Osteocyte (in vitro differentiated cells): ENCODE measurements at regions not wholly inside any gene's neighbourhood (a gene's known extent, or its start where the extent isn't known, plus 50 kb on each side); places are given as distances from the start of the nearest gene placed in this dataset.

Source experiments
- DNase-seq: peaks from one replicate; pipeline ENCODE4 v3.0.0; 2021; ENCODE audit warnings: mixed read lengths; ENCODE audit not compliant: unreplicated experiment; ENCODE audit errors: extremely low spot score
- H3K27ac Mint-ChIP-seq: one replicate; pipeline ENCODE4 v1.8.0; 2021; ENCODE audit warnings: mild to moderate bottlenecking, mixed read lengths; ENCODE audit not compliant: unreplicated experiment
- H3K27me3 Mint-ChIP-seq: one replicate; pipeline ENCODE4 v1.8.0; 2021; ENCODE audit warnings: mixed read lengths; ENCODE audit not compliant: unreplicated experiment
- H3K36me3 Mint-ChIP-seq: one replicate; pipeline ENCODE4 v1.8.0; 2021; ENCODE audit warnings: mixed read lengths; ENCODE audit not compliant: unreplicated experiment
- H3K4me1 Mint-ChIP-seq: one replicate; pipeline ENCODE4 v1.8.0; 2021; ENCODE audit warnings: mixed read lengths; ENCODE audit not compliant: unreplicated experiment
- H3K4me3 Mint-ChIP-seq: one replicate; pipeline ENCODE4 v1.8.0; 2021; ENCODE audit warnings: mild to moderate bottlenecking, moderate library complexity, mixed read lengths; ENCODE audit not compliant: unreplicated experiment
- H3K9me3 Mint-ChIP-seq: one replicate; pipeline ENCODE4 v1.8.0; 2021; ENCODE audit warnings: mixed read lengths; ENCODE audit not compliant: unreplicated experiment
- CTCF ChIP-seq: fragments of 200-600 bp; sonication (generic); IDR thresholded peaks from 2 replicates; pipeline ENCODE4 v1.5.0; 2021; ENCODE audit warnings: antibody characterized with exemption, mild to moderate bottlenecking, moderate library complexity

DNA sequence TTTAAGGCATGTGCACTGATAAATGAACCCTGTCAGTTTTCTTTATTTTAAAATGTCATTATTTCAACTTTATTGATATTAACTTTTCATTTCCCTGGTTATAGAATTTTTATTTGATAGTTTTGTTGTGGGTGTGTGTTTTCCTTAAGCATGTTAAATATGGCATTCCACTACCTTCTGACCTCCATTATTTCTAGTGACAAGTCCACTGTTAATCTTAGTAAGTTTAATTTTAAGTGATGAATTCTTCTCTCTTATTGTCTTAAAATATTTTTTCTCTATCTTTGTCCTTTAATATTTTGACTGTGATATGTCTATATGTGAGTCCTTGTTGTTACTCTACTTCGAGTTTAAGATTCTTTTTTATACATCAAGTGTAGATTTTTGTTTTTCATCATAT, 685.7 kb downstream of the GALR1 start:
- no peak overlapping the region for H3K27ac Mint-ChIP-seq
- H3K9me3 Mint-ChIP-seq: peaks cover 34% of the 10 kb centered on the region
- no peak overlapping the region for H3K4me3 Mint-ChIP-seq
- DNase-seq: no peak
- no peak for TF ChIP-seq CTCF
- no peaks in the 10 kb centered on the region for H3K36me3 Mint-ChIP-seq
- H3K27me3 Mint-ChIP-seq: no peaks in the 10 kb centered on the region
- no peaks in the 10 kb centered on the region for H3K4me1 Mint-ChIP-seq

GRCh38 chr18:77940566-77940965, 690.9 kb downstream of the GALR1 start:
- TF ChIP-seq CTCF: no peak
- H3K27me3 Mint-ChIP-seq: no peaks in the 10 kb centered on the region

GRCh38 chr18:77944533-77944932, 694.9 kb downstream of the GALR1 start:
- Mint-ChIP-seq H3K27me3 (no peaks in the 10 kb centered on the region), H3K36me3 (no peaks in the 10 kb centered on the region), H3K4me1 (no peaks in the 10 kb centered on the region), H3K4me3 (no peak overlapping the region), H3K27ac (no peak overlapping the region), H3K9me3 (peaks cover 29% of the 10 kb centered on the region)
- DNase-seq: no peak
- TF ChIP-seq CTCF: no peak

More at GRCh38 chr18:77940566-77940965, 690.9 kb downstream of the GALR1 start:
- no peak overlapping the region for H3K27ac Mint-ChIP-seq
- no peaks in the 10 kb centered on the region for H3K36me3 Mint-ChIP-seq
- H3K4me1 Mint-ChIP-seq: no peaks in the 10 kb centered on the region
- DNase-seq: no peak
- peaks cover 39% of the 10 kb centered on the region for H3K9me3 Mint-ChIP-seq
- H3K4me3 Mint-ChIP-seq: no peak overlapping the region

GRCh38 chr18:77948567-77948966, 698.9 kb downstream of the GALR1 start:
- no peak overlapping the region for H3K4me3 Mint-ChIP-seq
- H3K4me1 Mint-ChIP-seq: no peaks in the 10 kb centered on the region
- no peak overlapping the region for H3K27ac Mint-ChIP-seq
- H3K36me3 Mint-ChIP-seq: no peaks in the 10 kb centered on the region
- no peak for DNase-seq
- no peak for TF ChIP-seq CTCF
- no peaks in the 10 kb centered on the region for H3K27me3 Mint-ChIP-seq
- H3K9me3 Mint-ChIP-seq: peaks cover 23% of the 10 kb centered on the region

DNA sequence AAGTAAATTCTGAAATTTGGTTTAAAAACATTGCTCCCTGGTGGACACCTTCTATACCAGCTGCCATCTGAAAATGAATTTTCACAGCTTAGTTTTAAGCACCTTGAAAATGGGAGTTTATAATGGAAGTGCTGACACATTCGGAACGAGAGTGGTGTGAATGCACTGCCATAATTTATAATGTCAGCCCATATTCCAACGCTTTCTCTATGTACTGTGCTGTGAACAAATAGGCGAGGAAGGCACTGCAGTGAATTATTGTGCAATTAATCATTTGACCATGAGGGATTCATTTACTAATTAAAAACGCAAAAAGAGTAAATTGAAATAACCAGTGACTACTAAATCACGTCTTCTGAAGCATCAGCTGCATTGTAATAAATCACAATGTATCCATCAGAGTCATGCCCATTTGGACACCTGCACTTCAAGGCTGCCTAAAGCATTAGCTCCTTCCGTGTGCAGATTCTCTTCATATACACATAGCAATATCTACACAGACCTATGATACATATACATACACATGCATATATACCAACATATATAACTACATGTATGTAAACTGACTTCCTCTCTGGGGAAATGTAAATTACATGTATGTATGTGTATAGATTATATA, 699.8 kb downstream of the GALR1 start:
- H3K4me1 Mint-ChIP-seq: no peaks in the 10 kb centered on the region
- no peak for DNase-seq
- no peak overlapping the region for H3K27ac Mint-ChIP-seq
- H3K27me3 Mint-ChIP-seq: no peaks in the 10 kb centered on the region
- peaks cover 26% of the 10 kb centered on the region for H3K9me3 Mint-ChIP-seq
- H3K4me3 Mint-ChIP-seq: no peak overlapping the region
- no peak for TF ChIP-seq CTCF
- H3K36me3 Mint-ChIP-seq: no peaks in the 10 kb centered on the region
